ENCODE measurements at regions not wholly inside any gene's neighbourhood (a gene's known extent, or its start where the extent isn't known, plus 50 kb on each side); places are given as distances from the start of the nearest gene placed in this dataset.

GRCh38 chr3:89699229-89699628 is 591.8 kb downstream of the EPHA3 start:
- no peak for TF ChIP-seq CTCF (IDR thresholded peaks at IDR 0.05; ENCODE audit: borderline replicate concordance)
- Histone ChIP-seq H3K27ac (replicated peaks) (no peak overlapping the region), H3K36me3 (no peaks in the 10 kb centered on the region), H3K4me1 (no peaks in the 10 kb centered on the region), H3K27me3 (ENCODE audit: low read depth) (no peaks in the 10 kb centered on the region), H3K9me3 (replicated peaks) (peaks cover 5% of the 10 kb centered on the region), H3K4me3 (no peak overlapping the region)
- intact Hi-C loops (cut with micrococcal nuclease): no loop called here
- no peak for DNase-seq

- Histone ChIP-seq H3K4me3 (no peak overlapping the region), H3K4me1 (no peaks in the 10 kb centered on the region), H3K27me3 (ENCODE audit: low read depth) (no peaks in the 10 kb centered on the region), H3K27ac (replicated peaks) (no peak overlapping the region), H3K9me3 (replicated peaks) (peaks cover 6% of the 10 kb centered on the region), H3K36me3 (no peaks in the 10 kb centered on the region)
- TF ChIP-seq CTCF (IDR thresholded peaks at IDR 0.05; ENCODE audit: borderline replicate concordance): no peak
- no peak for DNase-seq
- intact Hi-C loops (cut with micrococcal nuclease): no loop called here
Measured at GRCh38 chr3:89699771-89700170, 592.4 kb downstream of the EPHA3 start.

- DNase-seq: no peak
- Histone ChIP-seq H3K4me1 (no peaks in the 10 kb centered on the region), H3K9me3 (replicated peaks) (peaks cover 11% of the 10 kb centered on the region), H3K4me3 (no peak overlapping the region), H3K27ac (replicated peaks) (no peak overlapping the region), H3K36me3 (no peaks in the 10 kb centered on the region), H3K27me3 (ENCODE audit: low read depth) (no peaks in the 10 kb centered on the region)
- intact Hi-C loops (cut with micrococcal nuclease): no loop called here
- TF ChIP-seq CTCF (IDR thresholded peaks at IDR 0.05; ENCODE audit: borderline replicate concordance): no peak
Measured at GRCh38 chr3:89702404-89702803, 595.0 kb downstream of the EPHA3 start.

- intact Hi-C loops (cut with micrococcal nuclease): no loop called here
- no peak overlapping the region for H3K4me3 ChIP-seq
- H3K4me1 ChIP-seq: no peaks in the 10 kb centered on the region
- no peak for TF ChIP-seq CTCF (IDR thresholded peaks at IDR 0.05; ENCODE audit: borderline replicate concordance)
- no peaks in the 10 kb centered on the region for H3K27me3 ChIP-seq (ENCODE audit: low read depth)
- DNase-seq: no peak
- H3K9me3 ChIP-seq (replicated peaks): peaks cover 16% of the 10 kb centered on the region
- H3K27ac ChIP-seq (replicated peaks): no peak overlapping the region
- H3K36me3 ChIP-seq: no peaks in the 10 kb centered on the region
Measured at GRCh38 chr3:89713196-89713595, 605.8 kb downstream of the EPHA3 start.

- Histone ChIP-seq H3K4me3 (no peak overlapping the region), H3K9me3 (replicated peaks) (peaks cover 16% of the 10 kb centered on the region), H3K27me3 (ENCODE audit: low read depth) (no peaks in the 10 kb centered on the region), H3K4me1 (no peaks in the 10 kb centered on the region), H3K36me3 (no peaks in the 10 kb centered on the region), H3K27ac (replicated peaks) (no peak overlapping the region)
- no peak for TF ChIP-seq CTCF (IDR thresholded peaks at IDR 0.05; ENCODE audit: borderline replicate concordance)
- intact Hi-C loops (cut with micrococcal nuclease): no loop called here
- no peak for DNase-seq
Measured at GRCh38 chr3:89714237-89714636, 606.8 kb downstream of the EPHA3 start.

All from left ventricle myocardium inferior (tissue), 1 donor.